ENCODE measurements at regions not wholly inside any gene's neighbourhood (a gene's known extent, or its start where the extent isn't known, plus 50 kb on each side); places are given as distances from the start of the nearest gene placed in this dataset.

GRCh38 chr11:80861193-80861592, 1420.4 kb upstream of the TENM4 start:
- no peak for DNase-seq (ENCODE audit: low read depth)

- no peak for DNase-seq (ENCODE audit: low read depth)
Observed at GRCh38 chr11:80860632-80861031, 1419.8 kb upstream of the TENM4 start.

GRCh38 chr11:80856066-80856465, 1415.2 kb upstream of the TENM4 start:
- no peak for DNase-seq (ENCODE audit: low read depth)

GRCh38 chr11:80855426-80855825, 1414.6 kb upstream of the TENM4 start:
- DNase-seq (ENCODE audit: low read depth): no peak

GRCh38 chr11:80849253-80849652, 1408.4 kb upstream of the TENM4 start:
- no peak for DNase-seq (ENCODE audit: low read depth)

- DNase-seq (ENCODE audit: low read depth): no peak
Observed at GRCh38 chr11:80846979-80847378, 1406.1 kb upstream of the TENM4 start.

GRCh38 chr11:80846442-80846841, 1405.6 kb upstream of the TENM4 start:
- no peak for DNase-seq (ENCODE audit: low read depth)

- no peak for DNase-seq (ENCODE audit: low read depth)
Observed at GRCh38 chr11:80844110-80844819, 1403.4 kb upstream of the TENM4 start.

GRCh38 chr11:80843266-80843974, 1402.6 kb upstream of the TENM4 start:
- no peak for DNase-seq (ENCODE audit: low read depth)

- DNase-seq (ENCODE audit: low read depth): no peak
Observed at GRCh38 chr11:80842246-80842645, 1401.4 kb upstream of the TENM4 start.

GRCh38 chr11:80841675-80842074, 1400.8 kb upstream of the TENM4 start:
- no peak for DNase-seq (ENCODE audit: low read depth)

- no peak for DNase-seq (ENCODE audit: low read depth)
Observed at GRCh38 chr11:80838153-80838552, 1397.3 kb upstream of the TENM4 start.

GRCh38 chr11:80837051-80837450, 1396.2 kb upstream of the TENM4 start:
- DNase-seq (ENCODE audit: low read depth): no peak

GRCh38 chr11:80831374-80831773, 1390.5 kb upstream of the TENM4 start:
- no peak for DNase-seq (ENCODE audit: low read depth)

- no peak for DNase-seq (ENCODE audit: low read depth)
Observed at GRCh38 chr11:80827781-80828180, 1387.0 kb upstream of the TENM4 start.

- DNase-seq (ENCODE audit: low read depth): no peak
Observed at GRCh38 chr11:80826808-80827207, 1386.0 kb upstream of the TENM4 start.

GRCh38 chr11:80822308-80822707, 1381.5 kb upstream of the TENM4 start:
- no peak for DNase-seq (ENCODE audit: low read depth)

GRCh38 chr11:80819271-80819670, 1378.4 kb upstream of the TENM4 start:
- DNase-seq (ENCODE audit: low read depth): no peak

- DNase-seq (ENCODE audit: low read depth): no peak
Observed at GRCh38 chr11:80816966-80817365, 1376.1 kb upstream of the TENM4 start.

GRCh38 chr11:80816454-80816847, 1375.6 kb upstream of the TENM4 start:
- DNase-seq (ENCODE audit: low read depth): no peak

GRCh38 chr11:80815752-80816453, 1375.1 kb upstream of the TENM4 start:
- DNase-seq (ENCODE audit: low read depth): no peak

GRCh38 chr11:80814813-80815212, 1374.0 kb upstream of the TENM4 start:
- no peak for DNase-seq (ENCODE audit: low read depth)

- no peak for DNase-seq (ENCODE audit: low read depth)
Observed at GRCh38 chr11:80810695-80811094, 1369.9 kb upstream of the TENM4 start.
